ENCODE measurements at regions not wholly inside any gene's neighbourhood (a gene's known extent, or its start where the extent isn't known, plus 50 kb on each side); places are given as distances from the start of the nearest gene placed in this dataset.

DNA sequence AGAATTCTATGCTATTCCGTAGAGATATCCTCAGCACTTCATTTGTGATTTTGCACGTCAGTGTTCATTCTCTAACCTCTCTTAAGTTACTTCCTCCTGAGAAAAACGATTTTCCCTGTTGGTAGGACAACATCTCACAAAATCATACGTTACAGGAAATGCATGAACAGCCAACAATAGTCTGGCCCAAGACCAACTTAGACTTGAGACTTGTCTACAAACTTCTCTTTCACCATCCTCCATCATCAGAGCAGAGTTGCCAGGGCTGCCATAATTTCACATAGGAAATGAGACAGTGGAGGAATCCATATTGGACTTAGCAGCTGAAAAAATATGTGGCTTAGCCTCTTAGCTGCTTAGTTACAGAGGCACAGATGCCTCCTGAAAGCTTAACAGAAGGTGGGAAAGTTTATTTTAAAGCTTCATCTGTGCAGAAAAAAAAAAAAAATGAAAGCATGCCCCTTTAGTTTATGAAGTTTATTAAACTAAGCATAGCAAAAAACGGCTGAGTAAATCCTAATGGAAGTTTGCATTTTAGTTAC, 222.5 kb upstream of the CACNA2D1 start:
- TF ChIP-seq EZH2phosphoT487 (IDR thresholded peaks at IDR 0.05; ENCODE audit: unreplicated experiment): no peak
- TF ChIP-seq POLR2AphosphoS5 (IDR thresholded peaks at IDR 0.05; ENCODE audit: low read depth): no peak
- no peak for TF ChIP-seq JUNB (IDR thresholded peaks at IDR 0.05; ENCODE audit: unreplicated experiment)
- TF ChIP-seq, protein P1, sequence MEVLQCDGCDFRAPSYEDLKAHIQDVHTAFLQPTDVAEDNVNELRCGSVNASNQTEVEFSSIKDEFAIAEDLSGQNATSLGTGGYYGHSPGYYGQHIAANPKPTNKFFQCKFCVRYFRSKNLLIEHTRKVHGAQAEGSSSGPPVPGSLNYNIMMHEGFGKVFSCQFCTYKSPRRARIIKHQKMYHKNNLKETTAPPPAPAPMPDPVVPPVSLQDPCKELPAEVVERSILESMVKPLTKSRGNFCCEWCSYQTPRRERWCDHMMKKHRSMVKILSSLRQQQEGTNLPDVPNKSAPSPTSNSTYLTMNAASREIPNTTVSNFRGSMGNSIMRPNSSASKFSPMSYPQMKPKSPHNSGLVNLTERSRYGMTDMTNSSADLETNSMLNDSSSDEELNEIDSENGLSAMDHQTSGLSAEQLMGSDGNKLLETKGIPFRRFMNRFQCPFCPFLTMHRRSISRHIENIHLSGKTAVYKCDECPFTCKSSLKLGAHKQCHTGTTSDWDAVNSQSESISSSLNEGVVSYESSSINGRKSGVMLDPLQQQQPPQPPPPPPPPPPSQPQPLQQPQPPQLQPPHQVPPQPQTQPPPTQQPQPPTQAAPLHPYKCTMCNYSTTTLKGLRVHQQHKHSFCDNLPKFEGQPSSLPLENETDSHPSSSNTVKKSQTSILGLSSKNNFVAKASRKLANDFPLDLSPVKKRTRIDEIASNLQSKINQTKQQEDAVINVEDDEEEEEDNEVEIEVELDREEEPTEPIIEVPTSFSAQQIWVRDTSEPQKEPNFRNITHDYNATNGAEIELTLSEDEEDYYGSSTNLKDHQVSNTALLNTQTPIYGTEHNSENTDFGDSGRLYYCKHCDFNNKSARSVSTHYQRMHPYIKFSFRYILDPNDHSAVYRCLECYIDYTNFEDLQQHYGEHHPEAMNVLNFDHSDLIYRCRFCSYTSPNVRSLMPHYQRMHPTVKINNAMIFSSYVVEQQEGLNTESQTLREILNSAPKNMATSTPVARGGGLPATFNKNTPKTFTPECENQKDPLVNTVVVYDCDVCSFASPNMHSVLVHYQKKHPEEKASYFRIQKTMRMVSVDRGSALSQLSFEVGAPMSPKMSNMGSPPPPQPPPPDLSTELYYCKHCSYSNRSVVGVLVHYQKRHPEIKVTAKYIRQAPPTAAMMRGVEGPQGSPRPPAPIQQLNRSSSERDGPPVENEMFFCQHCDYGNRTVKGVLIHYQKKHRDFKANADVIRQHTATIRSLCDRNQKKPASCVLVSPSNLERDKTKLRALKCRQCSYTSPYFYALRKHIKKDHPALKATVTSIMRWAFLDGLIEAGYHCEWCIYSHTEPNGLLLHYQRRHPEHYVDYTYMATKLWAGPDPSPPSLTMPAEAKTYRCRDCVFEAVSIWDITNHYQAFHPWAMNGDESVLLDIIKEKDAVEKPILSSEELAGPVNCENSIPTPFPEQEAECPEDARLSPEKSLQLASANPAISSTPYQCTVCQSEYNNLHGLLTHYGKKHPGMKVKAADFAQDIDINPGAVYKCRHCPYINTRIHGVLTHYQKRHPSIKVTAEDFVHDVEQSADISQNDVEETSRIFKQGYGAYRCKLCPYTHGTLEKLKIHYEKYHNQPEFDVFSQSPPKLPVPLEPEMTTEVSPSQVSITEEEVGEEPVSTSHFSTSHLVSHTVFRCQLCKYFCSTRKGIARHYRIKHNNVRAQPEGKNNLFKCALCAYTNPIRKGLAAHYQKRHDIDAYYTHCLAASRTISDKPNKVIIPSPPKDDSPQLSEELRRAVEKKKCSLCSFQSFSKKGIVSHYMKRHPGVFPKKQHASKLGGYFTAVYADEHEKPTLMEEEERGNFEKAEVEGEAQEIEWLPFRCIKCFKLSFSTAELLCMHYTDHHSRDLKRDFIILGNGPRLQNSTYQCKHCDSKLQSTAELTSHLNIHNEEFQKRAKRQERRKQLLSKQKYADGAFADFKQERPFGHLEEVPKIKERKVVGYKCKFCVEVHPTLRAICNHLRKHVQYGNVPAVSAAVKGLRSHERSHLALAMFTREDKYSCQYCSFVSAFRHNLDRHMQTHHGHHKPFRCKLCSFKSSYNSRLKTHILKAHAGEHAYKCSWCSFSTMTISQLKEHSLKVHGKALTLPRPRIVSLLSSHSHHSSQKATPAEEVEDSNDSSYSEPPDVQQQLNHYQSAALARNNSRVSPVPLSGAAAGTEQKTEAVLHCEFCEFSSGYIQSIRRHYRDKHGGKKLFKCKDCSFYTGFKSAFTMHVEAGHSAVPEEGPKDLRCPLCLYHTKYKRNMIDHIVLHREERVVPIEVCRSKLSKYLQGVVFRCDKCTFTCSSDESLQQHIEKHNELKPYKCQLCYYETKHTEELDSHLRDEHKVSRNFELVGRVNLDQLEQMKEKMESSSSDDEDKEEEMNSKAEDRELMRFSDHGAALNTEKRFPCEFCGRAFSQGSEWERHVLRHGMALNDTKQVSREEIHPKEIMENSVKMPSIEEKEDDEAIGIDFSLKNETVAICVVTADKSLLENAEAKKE (CRISPR knock-in tag; IDR thresholded peaks at IDR 0.05): no peak
- no peak for TF ChIP-seq ZNF331 (CRISPR knock-in tag; IDR thresholded peaks at IDR 0.05; ENCODE audit: low read depth)
- TF ChIP-seq CREB1 (CRISPR knock-in tag; IDR thresholded peaks at IDR 0.05; ENCODE audit: low read depth): no peak
- TF ChIP-seq, protein P2, sequence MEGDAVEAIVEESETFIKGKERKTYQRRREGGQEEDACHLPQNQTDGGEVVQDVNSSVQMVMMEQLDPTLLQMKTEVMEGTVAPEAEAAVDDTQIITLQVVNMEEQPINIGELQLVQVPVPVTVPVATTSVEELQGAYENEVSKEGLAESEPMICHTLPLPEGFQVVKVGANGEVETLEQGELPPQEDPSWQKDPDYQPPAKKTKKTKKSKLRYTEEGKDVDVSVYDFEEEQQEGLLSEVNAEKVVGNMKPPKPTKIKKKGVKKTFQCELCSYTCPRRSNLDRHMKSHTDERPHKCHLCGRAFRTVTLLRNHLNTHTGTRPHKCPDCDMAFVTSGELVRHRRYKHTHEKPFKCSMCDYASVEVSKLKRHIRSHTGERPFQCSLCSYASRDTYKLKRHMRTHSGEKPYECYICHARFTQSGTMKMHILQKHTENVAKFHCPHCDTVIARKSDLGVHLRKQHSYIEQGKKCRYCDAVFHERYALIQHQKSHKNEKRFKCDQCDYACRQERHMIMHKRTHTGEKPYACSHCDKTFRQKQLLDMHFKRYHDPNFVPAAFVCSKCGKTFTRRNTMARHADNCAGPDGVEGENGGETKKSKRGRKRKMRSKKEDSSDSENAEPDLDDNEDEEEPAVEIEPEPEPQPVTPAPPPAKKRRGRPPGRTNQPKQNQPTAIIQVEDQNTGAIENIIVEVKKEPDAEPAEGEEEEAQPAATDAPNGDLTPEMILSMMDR (conservative IDR thresholded peaks at IDR 0.05; ENCODE audit: low read depth in 2 of 2): no peak
- TF ChIP-seq STAT1 (IDR thresholded peaks at IDR 0.05; ENCODE audit: unreplicated experiment): no peak
- TF ChIP-seq NANOG (IDR thresholded peaks at IDR 0.05; ENCODE audit: borderline replicate concordance): no peak
- TF ChIP-seq ETS1 (IDR thresholded peaks at IDR 0.05): no peak
- TF ChIP-seq ZNF114 (CRISPR knock-in tag; IDR thresholded peaks at IDR 0.05): no peak
- TF ChIP-seq, protein P3, sequence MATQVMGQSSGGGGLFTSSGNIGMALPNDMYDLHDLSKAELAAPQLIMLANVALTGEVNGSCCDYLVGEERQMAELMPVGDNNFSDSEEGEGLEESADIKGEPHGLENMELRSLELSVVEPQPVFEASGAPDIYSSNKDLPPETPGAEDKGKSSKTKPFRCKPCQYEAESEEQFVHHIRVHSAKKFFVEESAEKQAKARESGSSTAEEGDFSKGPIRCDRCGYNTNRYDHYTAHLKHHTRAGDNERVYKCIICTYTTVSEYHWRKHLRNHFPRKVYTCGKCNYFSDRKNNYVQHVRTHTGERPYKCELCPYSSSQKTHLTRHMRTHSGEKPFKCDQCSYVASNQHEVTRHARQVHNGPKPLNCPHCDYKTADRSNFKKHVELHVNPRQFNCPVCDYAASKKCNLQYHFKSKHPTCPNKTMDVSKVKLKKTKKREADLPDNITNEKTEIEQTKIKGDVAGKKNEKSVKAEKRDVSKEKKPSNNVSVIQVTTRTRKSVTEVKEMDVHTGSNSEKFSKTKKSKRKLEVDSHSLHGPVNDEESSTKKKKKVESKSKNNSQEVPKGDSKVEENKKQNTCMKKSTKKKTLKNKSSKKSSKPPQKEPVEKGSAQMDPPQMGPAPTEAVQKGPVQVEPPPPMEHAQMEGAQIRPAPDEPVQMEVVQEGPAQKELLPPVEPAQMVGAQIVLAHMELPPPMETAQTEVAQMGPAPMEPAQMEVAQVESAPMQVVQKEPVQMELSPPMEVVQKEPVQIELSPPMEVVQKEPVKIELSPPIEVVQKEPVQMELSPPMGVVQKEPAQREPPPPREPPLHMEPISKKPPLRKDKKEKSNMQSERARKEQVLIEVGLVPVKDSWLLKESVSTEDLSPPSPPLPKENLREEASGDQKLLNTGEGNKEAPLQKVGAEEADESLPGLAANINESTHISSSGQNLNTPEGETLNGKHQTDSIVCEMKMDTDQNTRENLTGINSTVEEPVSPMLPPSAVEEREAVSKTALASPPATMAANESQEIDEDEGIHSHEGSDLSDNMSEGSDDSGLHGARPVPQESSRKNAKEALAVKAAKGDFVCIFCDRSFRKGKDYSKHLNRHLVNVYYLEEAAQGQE (IDR thresholded peaks at IDR 0.05; ENCODE audit: unreplicated experiment): no peak
- TF ChIP-seq EZH2 (IDR thresholded peaks at IDR 0.05; ENCODE audit: low read depth, unreplicated experiment): no peak
- H3K27me3 ChIP-seq (ENCODE audit: insufficient read depth): no peaks in the 10 kb centered on the region
- H3K36me3 ChIP-seq (ENCODE audit: insufficient read depth): no peaks in the 10 kb centered on the region
- no peaks in the 10 kb centered on the region for H4K20me1 ChIP-seq (replicated peaks; ENCODE audit: insufficient read depth)
- no peak overlapping the region for H3K4me3 Mint-ChIP-seq
- H3K9me2 ChIP-seq (ENCODE audit: insufficient read depth): no peaks in the 10 kb centered on the region
- no peak overlapping the region for H3K27ac ChIP-seq (ENCODE audit: low read depth)
- ATAC-seq: no peak
- H3K27me3 Mint-ChIP-seq (ENCODE audit: insufficient read depth, low read depth, poor library complexity): peaks cover 4% of the 10 kb centered on the region
- H3K4me2 ChIP-seq: no peak overlapping the region
- no peaks in the 10 kb centered on the region for H3K4me1 Mint-ChIP-seq
- no peaks in the 10 kb centered on the region for H3K79me2 ChIP-seq (replicated peaks; ENCODE audit: insufficient read depth)
- no peak overlapping the region for H3K4me3 ChIP-seq
- no peaks in the 10 kb centered on the region for H3K36me3 Mint-ChIP-seq (ENCODE audit: low read depth)
- no peaks in the 10 kb centered on the region for H3K4me1 ChIP-seq (ENCODE audit: insufficient read depth)
- no peak for DNase-seq (ENCODE audit: low spot score)
- no peak overlapping the region for H2AFZ ChIP-seq
- H3F3A ChIP-seq (replicated peaks; ENCODE audit: low read depth): no peaks in the 10 kb centered on the region
- no peak overlapping the region for H3K27ac Mint-ChIP-seq
- no peaks in the 10 kb centered on the region for H3K9me3 Mint-ChIP-seq

Data from GM23338 (cell line).